DND-41 (cell line): ENCODE measurements at regions not wholly inside any gene's neighbourhood (a gene's known extent, or its start where the extent isn't known, plus 50 kb on each side); places are given as distances from the start of the nearest gene placed in this dataset.

Experiments
- ATAC-seq: fragments of 200-7000 bp; cut with Tn5 transposase; 3 replicates; pipeline ENCODE4 v1.9.1; 2021; ENCODE audit warnings: low read depth; ENCODE audit not compliant: insufficient read depth
- DNase-seq: peaks from one replicate; pipeline ENCODE4 v3.0.0-alpha.2; 2020
- H2AFZ ChIP-seq: 2 replicates; pipeline ENCODE4 v1.6.0; 2012; ENCODE audit warnings: low read depth, low read length
- H3K27ac ChIP-seq: 2 replicates; pipeline ENCODE4 v1.5.1; 2012; ENCODE audit warnings: low read length, inconsistent platforms
- H3K27me3 ChIP-seq: fragments of 200-600 bp; sonication (generic); 2 replicates; pipeline ENCODE4 v1.6.0; 2012; ENCODE audit warnings: low read length, mild to moderate bottlenecking, inconsistent platforms; ENCODE audit not compliant: insufficient read depth, poor library complexity
- H3K36me3 ChIP-seq: 2 replicates; pipeline ENCODE4 v1.5.1; 2012; ENCODE audit warnings: low read length, inconsistent platforms; ENCODE audit not compliant: insufficient read depth
- H3K4me1 ChIP-seq: 2 replicates; pipeline ENCODE4 v1.5.1; 2012; ENCODE audit warnings: mild to moderate bottlenecking, low read length; ENCODE audit not compliant: insufficient read depth
- H3K4me2 ChIP-seq: 2 replicates; pipeline ENCODE4 v1.6.0; 2012; ENCODE audit warnings: mild to moderate bottlenecking, moderate library complexity, low read length, inconsistent platforms; ENCODE audit not compliant: insufficient read depth
- H3K4me3 ChIP-seq, 2 experiments: fragments of 200-600 bp in 1 of 2; shearing (Covaris generic) in 1 of 2; 2 replicates each; pipeline ENCODE4 v1.5.1; 2012 to 2016; ENCODE audit warnings: inconsistent platforms in 2 of 2, low read length in 2 of 2, mild to moderate bottlenecking in 2 of 2, low read depth in 1 of 2, moderate library complexity in 1 of 2
- H3K79me2 ChIP-seq: 2 replicates; pipeline ENCODE4 v1.6.0; 2012; ENCODE audit warnings: low read length, inconsistent platforms; ENCODE audit not compliant: insufficient read depth
- H3K9ac ChIP-seq: 2 replicates; pipeline ENCODE4 v1.6.0; 2012; ENCODE audit warnings: low read depth, mild to moderate bottlenecking, inconsistent platforms, low read length, moderate library complexity
- H3K9me3 ChIP-seq: 2 replicates; pipeline ENCODE4 v1.5.1; 2012; ENCODE audit warnings: low read length, moderate library complexity, mild to moderate bottlenecking, inconsistent platforms; ENCODE audit not compliant: insufficient read depth, severe bottlenecking
- H4K20me1 ChIP-seq: 2 replicates; pipeline ENCODE4 v1.6.0; 2012; ENCODE audit warnings: low read length; ENCODE audit not compliant: insufficient read depth
- EZH2 ChIP-seq: IDR thresholded peaks from 3 replicates; pipeline ENCODE4 v1.6.1; 2012; ENCODE audit warnings: borderline replicate concordance, low read depth, mild to moderate bottlenecking, moderate library complexity, low read length, inconsistent platforms; ENCODE audit not compliant: severe bottlenecking
- TF ChIP-seq, protein P1 (sequence below): IDR thresholded peaks from 2 replicates; pipeline ENCODE4 v1.5.1; 2012; ENCODE audit warnings: borderline replicate concordance, low read length, moderate library complexity, mild to moderate bottlenecking; ENCODE audit not compliant: poor library complexity, severe bottlenecking; ENCODE audit errors: extremely low read depth

DNA sequence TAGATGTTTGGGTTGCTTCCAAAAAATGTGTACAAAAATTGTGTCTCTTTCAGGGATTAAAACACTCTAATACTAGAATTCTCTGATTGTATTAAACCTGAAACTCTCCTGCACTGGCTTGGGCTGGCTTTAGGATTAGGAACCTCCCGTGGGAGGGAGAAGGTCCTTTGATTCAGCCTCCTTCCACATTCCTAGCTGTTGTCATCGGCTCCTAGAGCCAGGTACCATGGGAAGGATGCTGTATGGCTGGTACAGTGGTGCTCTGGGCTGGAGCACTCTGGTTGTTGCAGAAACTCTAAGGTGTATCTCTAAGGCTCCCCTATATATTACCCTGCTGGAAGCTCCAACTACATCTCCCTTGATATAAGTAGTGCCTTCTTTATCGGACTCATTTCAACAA, 245.2 kb upstream of the FOXK1 start:
- no peak for ATAC-seq

DNA sequence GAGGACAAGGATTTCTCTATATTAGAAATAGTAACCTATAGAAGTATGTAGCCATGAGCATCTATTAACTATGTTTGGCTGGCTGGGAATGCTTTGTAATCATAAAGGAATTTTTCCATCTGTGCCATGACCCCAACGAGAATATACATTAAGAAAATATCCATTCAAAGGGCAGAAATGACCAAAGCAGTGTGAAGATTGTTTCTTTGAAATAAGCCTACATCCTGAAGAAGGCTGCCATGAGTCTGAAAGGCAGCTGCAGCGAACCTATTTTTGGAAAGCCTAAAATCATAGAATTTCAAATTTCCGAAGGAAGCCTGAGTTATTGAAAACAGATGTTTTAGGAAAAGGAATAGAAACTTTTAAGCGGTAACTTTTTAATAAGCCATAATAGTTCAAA, 244.2 kb upstream of the FOXK1 start:
- Histone ChIP-seq H3K9ac (no peak overlapping the region), H3K4me3 (no peak overlapping the region), H4K20me1 (no peaks in the 10 kb centered on the region), H3K79me2 (no peaks in the 10 kb centered on the region), H3K27me3 (peaks cover 8% of the 10 kb centered on the region), H3K9me3 (no peaks in the 10 kb centered on the region), H2AFZ (no peak overlapping the region), H3K27ac (no peak overlapping the region), H3K4me1 (no peaks in the 10 kb centered on the region), H3K4me2 (no peak overlapping the region), H3K36me3 (no peaks in the 10 kb centered on the region)
- no peak for ATAC-seq
- no peak for TF ChIP-seq EZH2
- TF ChIP-seq, protein P1, sequence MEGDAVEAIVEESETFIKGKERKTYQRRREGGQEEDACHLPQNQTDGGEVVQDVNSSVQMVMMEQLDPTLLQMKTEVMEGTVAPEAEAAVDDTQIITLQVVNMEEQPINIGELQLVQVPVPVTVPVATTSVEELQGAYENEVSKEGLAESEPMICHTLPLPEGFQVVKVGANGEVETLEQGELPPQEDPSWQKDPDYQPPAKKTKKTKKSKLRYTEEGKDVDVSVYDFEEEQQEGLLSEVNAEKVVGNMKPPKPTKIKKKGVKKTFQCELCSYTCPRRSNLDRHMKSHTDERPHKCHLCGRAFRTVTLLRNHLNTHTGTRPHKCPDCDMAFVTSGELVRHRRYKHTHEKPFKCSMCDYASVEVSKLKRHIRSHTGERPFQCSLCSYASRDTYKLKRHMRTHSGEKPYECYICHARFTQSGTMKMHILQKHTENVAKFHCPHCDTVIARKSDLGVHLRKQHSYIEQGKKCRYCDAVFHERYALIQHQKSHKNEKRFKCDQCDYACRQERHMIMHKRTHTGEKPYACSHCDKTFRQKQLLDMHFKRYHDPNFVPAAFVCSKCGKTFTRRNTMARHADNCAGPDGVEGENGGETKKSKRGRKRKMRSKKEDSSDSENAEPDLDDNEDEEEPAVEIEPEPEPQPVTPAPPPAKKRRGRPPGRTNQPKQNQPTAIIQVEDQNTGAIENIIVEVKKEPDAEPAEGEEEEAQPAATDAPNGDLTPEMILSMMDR = no peak
- no peak for DNase-seq

More for the DNA sequence above, 245.2 kb upstream of the FOXK1 start:
- Histone ChIP-seq H2AFZ (no peak overlapping the region), H3K79me2 (no peaks in the 10 kb centered on the region), H4K20me1 (no peaks in the 10 kb centered on the region), H3K4me1 (no peaks in the 10 kb centered on the region), H3K4me2 (no peak overlapping the region), H3K27ac (no peak overlapping the region), H3K9ac (no peak overlapping the region), H3K36me3 (no peaks in the 10 kb centered on the region), H3K9me3 (no peaks in the 10 kb centered on the region), H3K4me3 (no peak overlapping the region), H3K27me3 (peaks cover 8% of the 10 kb centered on the region)
- DNase-seq = no peak
- TF ChIP-seq, protein P1 = no peak
- no peak for TF ChIP-seq EZH2

DNA sequence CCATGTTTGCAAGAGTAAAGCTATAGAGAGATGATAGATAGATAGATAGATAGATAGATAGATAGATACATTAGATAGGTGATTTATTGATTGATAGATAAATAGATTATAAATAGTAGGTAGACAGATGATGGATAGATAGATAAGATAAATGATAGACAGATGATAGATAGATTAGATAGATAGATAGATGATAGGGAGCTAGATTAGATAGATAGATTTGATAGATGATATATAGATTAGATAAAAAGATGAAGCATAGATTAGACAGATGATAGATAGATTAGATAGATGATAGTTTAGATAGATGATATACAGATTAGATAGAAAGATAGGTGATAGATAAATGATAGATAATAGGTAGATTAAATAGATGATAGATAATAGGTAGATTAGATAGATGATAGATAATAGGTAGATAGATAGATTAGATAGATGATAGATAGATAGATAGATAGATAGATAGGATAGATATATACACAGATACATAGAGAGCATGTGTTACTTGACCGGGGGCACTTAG, 243.3 kb upstream of the FOXK1 start:
- no peaks in the 10 kb centered on the region for H3K4me1 ChIP-seq
- TF ChIP-seq, protein P1 = no peak
- no peak for TF ChIP-seq EZH2
- H3K9me3 ChIP-seq = peaks cover 4% of the 10 kb centered on the region
- no peak overlapping the region for H3K9ac ChIP-seq
- H3K4me2 ChIP-seq = no peak overlapping the region
- no peak overlapping the region for H3K27ac ChIP-seq
- ATAC-seq (no peak), DNase-seq (no peak)
- no peak overlapping the region for H2AFZ ChIP-seq
- no peaks in the 10 kb centered on the region for H3K79me2 ChIP-seq
- no peaks in the 10 kb centered on the region for H4K20me1 ChIP-seq
- no peak overlapping the region for H3K4me3 ChIP-seq
- H3K36me3 ChIP-seq = no peaks in the 10 kb centered on the region
- peaks cover 8% of the 10 kb centered on the region for H3K27me3 ChIP-seq

DNA sequence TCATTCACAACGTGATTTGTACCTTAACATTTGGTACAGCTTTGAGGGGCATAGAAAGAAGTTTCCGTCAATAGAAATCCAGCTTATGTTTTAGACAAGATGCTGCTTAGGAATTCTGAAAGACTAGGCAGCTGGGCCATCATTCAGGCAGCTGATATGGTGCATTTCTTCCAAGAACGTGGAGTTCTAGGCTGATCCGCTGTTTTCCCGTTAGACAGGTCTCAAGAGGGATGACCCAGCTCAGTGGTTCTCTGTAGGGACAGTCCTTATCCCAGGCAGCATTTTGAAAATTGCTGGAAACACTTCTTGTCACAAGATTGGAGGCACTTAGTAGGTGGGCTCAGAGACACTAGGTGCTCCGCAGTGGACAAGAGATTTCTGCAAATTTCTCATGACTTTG, 242.7 kb upstream of the FOXK1 start:
- Histone ChIP-seq H3K4me2 (no peak overlapping the region), H3K4me1 (no peaks in the 10 kb centered on the region), H3K36me3 (no peaks in the 10 kb centered on the region), H3K27ac (no peak overlapping the region), H4K20me1 (no peaks in the 10 kb centered on the region), H3K79me2 (no peaks in the 10 kb centered on the region), H3K9me3 (peaks cover 4% of the 10 kb centered on the region), H2AFZ (no peak overlapping the region), H3K4me3 (no peak overlapping the region), H3K9ac (no peak overlapping the region), H3K27me3 (peaks cover 8% of the 10 kb centered on the region)
- DNase-seq (no peak), ATAC-seq (no peak)
- TF ChIP-seq EZH2 = no peak
- TF ChIP-seq, protein P1 = no peak
